Left renal cortex interstitium (tissue), 4 donors: ENCODE measurements at regions not wholly inside any gene's neighbourhood (a gene's known extent, or its start where the extent isn't known, plus 50 kb on each side); places are given as distances from the start of the nearest gene placed in this dataset.
A peak's percentile ranks its signal among the peaks of the same experiment; 100 is the strongest.

Experiments used
- DNase-seq, 4 donors: peaks; one replicate each; pipeline ENCODE4 v3.0.0-alpha.2; 2013; ENCODE audit warnings: low read depth in 4 of 4, low spot score in 2 of 4, missing footprints in 1 of 4

GRCh38 chr3:99134986-99135385 is 233.5 kb upstream of the DCBLD2 start:
- no peak for DNase-seq

DNA sequence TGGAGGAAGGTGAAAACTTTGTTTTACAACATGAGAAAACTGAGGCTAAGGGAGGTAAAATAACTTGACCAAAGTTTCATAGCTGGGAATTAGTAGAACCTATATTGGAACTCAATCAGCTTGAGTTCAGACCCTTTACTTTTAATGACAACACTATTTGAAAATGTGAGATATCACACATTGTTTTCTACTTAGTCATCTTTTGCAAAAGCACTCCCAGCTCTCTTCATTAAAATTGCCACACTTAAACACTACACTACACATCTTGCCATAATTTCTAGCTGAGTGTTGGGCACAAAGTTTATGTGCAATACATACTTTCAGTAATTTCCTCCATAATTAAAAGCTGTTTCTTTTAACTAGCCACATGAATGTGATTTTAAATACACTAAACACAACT is 230.4 kb upstream of the DCBLD2 start:
- no peak for DNase-seq

DNA sequence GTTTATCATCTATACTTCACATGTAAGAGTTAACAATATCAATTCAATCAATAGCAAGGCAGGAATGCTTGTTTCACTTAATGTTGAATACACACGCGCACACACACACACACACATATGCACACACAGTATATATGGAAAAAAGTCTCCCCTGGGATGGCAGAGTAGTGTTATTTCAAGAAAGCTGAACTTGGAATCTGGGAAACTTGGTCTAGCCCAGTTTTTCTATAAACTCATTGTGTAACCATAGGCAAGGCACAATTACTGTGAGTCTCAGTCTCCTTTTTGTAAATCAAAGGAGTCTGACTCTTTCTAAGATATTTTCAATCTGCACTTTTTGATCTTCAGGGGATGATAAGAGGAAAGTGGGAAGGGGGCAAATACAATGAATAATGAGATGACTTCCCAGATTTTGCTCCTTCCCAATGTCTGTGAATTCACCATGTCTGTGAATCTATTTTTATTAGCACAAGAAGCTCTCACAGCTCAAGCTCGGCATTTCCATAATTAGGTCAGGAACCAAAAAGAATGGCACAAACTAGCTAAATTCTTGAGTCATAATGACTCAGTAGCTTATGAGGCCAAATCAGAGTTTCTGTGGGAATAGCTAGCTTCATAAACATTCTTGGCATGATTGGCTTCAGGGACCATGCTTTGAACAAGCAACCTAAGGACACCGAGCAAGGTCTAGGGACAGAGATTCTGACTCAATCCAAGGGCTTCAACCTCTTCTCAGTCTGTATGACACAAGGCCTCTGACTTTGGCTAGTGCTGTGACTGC is 227.4 kb upstream of the DCBLD2 start:
- DNase-seq, result no peak

GRCh38 chr3:99128235-99128634 is 226.7 kb upstream of the DCBLD2 start:
- DNase-seq, result no peak

DNA sequence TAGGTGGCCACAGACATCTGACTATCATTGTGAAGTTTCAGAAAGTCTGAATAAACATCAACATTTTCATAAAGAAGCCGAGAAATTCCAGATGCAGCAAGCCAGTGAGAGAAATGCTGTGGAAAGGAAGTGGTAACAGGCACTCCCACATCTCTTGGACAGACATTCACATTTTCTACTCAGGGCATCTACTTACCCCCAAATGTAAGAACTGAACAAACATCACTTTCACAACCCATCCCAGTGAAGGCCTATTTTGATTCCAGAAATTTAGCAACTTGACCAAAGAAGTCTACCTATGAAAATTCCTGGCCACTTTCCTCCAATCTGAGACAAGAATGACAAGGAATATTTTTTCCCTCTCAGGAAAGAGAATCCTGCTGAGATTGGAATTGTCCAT is 224.8 kb upstream of the DCBLD2 start:
- DNase-seq, result no peak

DNA sequence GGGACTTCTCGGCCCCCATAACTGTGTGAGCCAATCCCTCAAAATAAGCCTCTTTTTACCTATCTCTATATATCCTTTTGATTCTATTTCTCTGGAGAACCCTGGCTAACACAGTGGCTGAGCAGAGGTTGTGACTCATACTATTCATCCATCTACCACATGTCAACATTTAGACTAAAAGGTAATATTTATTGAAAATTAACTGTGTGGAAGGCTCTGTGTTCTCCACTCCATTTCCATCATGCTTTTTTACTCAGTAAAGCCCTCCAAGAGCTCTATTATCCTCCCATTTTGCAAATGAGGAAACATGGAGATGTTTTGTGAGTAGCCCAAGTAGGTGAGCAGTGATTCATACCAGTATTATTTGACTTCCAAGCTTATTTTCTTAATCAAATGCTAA is 217.9 kb upstream of the DCBLD2 start:
- DNase-seq, result no peak

- DNase-seq, result no peak
Measured at GRCh38 chr3:99118381-99118780, 216.9 kb upstream of the DCBLD2 start.

- no peak for DNase-seq
Measured at GRCh38 chr3:99114565-99115291, 213.2 kb upstream of the DCBLD2 start.

GRCh38 chr3:99111235-99111634 is 209.7 kb upstream of the DCBLD2 start:
- no peak for DNase-seq

DNA sequence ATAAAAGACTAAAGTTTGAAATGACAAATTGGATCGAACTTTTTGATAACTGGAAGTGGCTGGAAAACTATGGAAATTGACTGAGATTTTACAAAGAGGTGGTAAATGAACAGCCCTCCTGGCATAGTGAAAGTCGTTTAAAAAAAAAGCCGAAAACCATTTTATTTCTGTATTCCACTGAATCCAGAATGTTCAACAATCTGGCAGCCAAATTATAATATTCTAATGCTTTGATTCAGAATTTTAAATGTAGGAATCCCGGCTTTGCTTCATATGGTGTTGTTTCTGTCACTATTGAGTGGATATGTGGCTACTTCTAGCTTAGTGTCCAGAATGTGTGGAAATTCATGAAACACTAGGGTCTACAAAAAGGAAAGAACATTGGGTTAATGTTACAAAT is 208.9 kb upstream of the DCBLD2 start:
- DNase-seq, result no peak

DNA sequence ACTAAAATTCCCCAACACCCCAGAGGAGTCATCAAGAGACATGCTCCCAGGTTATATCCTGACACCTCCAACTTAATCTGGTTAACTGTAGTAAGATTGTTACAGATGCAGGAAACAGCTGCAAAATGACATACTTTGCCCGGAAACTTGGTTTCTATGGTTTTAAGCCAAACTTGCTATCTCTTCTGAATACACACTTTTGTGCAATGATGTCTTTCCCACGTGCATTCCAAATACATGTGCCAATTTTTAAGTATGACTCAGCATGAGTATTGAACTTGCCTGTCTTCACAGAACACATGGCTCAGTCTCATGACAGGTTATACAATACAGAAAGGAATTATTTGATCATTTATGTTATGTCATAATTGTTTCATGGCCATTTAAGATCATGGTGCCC is 207.0 kb upstream of the DCBLD2 start:
- no peak for DNase-seq

DNA sequence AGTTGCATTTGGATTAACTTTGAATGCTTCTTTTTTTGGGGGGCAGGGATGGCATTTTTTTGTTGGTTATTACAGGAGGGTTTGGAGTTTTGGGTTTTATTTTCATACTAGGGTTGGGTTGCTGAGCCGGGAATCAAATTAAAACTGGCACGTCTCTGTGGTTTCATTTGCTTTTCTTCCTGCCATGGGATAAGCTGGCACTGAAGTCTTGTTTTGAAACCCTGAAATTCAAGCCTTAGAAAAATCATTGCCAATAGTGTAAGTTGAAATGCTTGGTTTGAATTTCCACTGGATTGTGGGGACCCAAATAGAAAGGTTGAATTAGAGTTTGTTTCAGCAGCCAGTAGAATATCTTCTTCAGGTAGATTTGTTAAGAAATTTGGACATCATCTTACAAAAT is 193.1 kb upstream of the DCBLD2 start:
- no peak for DNase-seq

GRCh38 chr3:99087277-99087676 is 185.8 kb upstream of the DCBLD2 start:
- DNase-seq, result no peak

DNA sequence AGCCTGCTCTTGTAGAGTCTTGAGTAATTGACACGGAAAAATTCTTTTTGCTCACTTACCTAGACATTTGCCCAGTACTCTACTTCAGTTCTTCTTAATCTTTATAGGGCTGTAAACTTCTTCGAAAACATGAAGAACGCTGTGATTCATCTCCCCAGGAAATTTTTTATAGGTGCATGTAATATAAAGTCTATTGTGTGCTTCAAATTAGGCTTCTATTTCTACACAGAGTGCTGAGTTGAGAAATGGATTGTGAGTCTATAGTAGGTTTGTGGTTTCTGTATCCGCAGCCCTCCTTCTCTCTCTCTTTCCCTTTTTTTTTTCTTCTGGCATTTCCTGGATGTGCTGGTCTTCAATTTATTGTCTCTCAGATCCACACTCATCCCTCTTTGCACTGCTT is 183.3 kb upstream of the DCBLD2 start:
- DNase-seq, result no peak

DNA sequence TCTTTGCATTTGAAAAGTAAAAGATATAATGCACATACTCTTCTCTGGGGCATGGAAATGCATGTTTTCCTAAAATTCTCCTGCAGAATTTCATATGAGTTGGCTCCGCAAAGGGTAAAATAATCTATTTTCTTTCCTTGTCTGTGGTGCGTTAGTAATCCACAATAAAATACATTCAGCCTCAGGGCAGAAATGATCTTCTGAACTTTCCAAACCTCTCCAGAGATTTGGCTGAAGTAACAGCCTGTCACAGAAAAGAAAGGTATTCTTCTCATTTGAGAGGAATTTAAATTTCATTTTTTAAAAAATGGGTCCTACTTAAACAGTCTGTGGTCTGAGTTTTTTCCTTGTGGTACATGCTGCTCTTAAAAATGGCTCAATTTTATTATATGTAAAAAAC is 182.7 kb upstream of the DCBLD2 start:
- no peak for DNase-seq

DNA sequence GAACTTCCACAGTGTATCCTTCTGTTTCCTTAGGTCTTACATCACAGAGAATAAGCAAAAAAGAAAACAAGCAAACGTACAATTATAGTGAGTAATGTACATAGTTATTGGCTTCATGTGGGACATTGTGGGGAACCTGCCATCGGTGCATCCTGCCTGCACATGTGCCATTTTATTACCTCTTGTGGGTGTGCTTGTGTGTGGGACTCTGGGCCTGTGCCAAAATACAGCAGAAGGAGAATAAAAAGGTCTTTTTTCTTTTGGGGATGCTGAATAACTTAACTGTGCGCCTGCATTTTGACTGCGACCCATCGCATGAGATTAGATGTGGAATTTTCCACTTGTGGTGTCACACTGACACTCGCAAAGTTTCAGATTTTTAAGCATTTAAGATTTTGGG is 169.6 kb upstream of the DCBLD2 start:
- DNase-seq, result no peak

DNA sequence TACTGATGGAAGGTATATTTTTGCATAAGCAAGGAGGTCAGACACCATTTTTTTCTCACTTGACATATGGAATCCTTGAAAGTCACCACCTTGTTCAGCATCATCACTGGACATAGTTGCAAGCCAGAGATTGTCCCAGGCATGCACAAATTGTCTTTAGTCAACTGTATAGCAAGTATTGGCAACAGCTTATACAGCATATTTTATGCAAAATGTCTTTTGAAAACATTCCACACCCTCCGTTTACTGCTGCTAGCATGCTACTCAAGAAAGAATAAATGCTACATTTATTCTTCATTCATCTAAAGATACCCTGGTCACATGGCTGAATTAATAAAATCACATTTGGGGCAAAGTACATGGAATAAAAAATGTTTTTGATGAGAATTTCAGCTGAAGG is 168.5 kb upstream of the DCBLD2 start:
- no peak for DNase-seq

DNA sequence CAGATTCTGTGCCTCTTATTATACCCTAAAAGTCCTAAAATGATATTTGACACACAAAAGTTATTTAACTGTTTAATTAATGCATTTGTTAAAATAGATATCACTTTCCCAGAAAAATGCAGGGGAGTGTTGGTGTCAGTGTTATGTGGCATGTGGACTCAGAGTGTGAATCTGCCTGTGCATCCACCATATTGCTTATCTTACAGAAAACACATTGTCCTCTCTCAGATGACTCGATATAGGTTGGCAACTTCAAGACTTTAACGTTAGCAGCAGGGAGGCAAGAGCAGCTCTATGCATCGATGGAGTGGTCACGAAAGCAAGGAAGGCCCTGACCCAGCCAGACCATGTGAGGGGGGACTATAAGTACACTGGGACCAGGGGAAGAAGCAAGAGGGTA is 165.4 kb upstream of the DCBLD2 start:
- no peak for DNase-seq

- DNase-seq, result no peak
Measured at GRCh38 chr3:99049164-99049563, 147.7 kb upstream of the DCBLD2 start.

- no peak for DNase-seq
Measured at GRCh38 chr3:99041747-99042146, 140.3 kb upstream of the DCBLD2 start.

GRCh38 chr3:99031778-99032177 is 130.3 kb upstream of the DCBLD2 start:
- DNase-seq, result no peak

GRCh38 chr3:99023590-99024192 is 122.2 kb upstream of the DCBLD2 start:
- DNase-seq, result peak in 1 of 4 donors; percentile 29
